NCI-H2227 (cell line): ENCODE measurements at regions not wholly inside any gene's neighbourhood (a gene's known extent, or its start where the extent isn't known, plus 50 kb on each side); places are given as distances from the start of the nearest gene placed in this dataset.
A peak's percentile ranks its signal among the peaks of the same experiment; 100 is the strongest.

Experiments used
- DNase-seq: peaks from one replicate; lab custom pipeline; 2025; ENCODE audit not compliant: unreplicated experiment; lab: John Stamatoyannopoulos, UW

DNA sequence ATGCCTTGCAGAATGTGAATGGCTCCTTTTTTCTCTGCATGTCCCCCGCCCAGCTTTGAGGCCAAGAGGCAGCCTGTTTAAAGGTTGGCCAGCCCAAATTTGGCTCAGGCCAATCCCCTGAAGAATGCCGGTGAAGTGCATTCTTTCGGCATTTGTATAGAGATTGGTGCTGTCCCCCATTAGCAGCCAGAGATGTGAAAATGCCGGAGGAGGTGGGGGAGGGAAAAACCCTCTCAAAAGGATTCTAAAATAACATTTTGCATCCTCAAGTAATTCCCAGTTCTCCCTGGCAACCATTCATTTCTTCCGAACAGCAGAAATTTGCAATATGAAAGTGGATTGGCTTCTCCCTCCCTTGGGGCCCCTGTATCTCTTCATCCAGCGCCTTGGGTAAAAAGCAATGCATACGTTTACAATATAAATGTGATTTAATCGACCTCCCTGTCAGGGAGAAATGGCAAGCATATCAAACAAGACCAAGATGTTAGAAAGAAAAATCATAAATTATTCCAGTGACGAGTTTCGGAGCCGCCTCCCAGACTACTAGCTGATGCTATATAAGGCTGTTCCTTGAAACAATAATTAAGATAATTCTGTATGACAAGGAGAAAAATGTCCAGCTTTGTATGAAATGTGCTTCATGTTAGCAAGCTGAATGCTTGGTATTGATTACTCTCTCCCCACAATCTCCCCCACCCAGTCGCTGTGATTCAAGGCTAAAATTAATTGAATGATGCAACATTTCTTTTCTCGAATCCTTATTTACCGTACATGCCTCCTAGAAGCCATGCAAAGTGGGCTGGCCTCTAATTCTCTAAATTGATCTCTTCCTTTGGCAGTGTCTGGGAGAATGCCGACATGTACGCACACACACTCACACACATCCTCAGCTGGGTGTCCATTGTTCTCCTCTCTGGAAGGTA, 323.7 kb downstream of the RPS24 start:
- DNase-seq: peak; percentile 27

DNA sequence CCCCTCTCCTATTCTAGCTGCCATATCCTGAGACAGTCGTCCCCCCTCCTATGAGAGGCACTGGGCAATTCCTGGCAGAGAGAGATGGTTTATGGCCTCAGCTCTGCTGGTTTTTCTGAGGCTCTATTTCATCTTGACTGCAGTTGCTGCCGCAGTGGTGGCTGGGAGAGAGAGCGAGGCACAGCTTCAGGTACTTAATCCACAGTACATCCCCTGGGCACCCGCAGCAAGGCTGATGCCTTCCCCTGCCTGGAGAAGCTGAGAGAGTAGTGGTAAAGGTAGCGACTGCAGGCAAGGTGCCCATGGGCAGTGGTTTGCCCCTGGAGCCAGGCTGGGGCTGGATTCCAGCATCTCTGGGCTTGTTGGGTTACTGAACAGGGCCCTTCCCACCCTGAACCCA, 324.7 kb downstream of the RPS24 start:
- no peak for DNase-seq

DNA sequence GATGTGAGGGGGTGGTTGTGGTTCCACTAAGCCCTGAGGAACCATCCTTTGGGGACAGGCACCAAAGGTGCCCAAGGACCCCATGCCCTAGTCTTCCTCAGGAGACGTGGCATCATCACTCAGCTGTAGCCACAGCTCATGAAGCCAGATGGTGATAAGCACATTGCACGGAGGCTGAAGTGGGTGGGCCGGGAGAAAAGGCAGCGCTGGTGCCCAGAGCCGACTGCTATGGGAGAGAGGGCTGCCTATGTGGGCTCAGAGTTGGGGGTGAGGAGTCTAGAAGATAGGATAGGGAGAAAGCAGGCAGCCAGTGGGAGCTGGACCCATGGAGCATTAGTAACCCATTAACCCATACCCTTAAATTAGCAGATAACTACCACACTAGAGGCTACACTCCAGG, 325.3 kb downstream of the RPS24 start:
- DNase-seq: no peak

DNA sequence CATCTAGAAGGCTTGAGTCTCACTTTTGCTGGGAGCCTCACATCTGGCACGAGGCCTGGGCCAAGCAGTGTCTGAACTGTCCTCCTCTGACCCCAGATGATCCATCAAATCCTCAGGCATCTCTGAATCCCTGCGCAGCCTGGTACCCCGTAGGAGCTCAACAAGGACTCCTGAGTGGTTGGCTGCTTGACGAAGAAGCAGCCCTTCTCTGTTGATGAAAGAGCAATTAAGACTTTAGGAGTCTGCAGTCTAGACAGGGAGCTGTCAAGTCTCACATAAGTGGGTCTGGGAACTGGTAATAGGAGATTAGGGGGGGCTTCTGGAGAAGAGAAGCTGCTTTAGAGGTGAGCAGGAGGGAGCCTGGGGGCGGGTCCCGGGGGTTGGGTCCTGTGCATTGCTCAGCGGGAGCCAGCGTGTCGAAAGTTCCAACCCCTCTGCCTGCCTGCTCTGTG, 326.0 kb downstream of the RPS24 start:
- DNase-seq: peak; percentile 63

DNA sequence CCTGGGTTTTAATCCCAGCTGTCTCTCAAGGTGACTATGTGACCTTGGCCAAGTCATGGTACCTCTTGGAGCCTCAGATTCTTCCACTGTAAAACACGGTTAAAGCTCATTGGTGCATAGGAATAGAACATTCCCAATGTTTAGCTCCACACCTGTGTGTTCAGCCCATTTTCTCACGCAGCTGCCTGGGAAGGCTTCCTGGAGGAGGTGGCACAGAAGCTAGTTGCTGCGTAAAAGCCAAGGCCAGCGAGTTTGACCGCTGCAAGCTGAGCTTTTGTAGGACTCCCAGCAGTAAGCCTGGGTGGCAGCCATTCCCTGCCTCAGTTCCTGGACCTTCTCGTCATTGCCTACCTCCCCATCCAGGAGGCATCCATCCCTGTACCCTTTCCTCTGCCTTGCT, 326.6 kb downstream of the RPS24 start:
- no peak for DNase-seq

DNA sequence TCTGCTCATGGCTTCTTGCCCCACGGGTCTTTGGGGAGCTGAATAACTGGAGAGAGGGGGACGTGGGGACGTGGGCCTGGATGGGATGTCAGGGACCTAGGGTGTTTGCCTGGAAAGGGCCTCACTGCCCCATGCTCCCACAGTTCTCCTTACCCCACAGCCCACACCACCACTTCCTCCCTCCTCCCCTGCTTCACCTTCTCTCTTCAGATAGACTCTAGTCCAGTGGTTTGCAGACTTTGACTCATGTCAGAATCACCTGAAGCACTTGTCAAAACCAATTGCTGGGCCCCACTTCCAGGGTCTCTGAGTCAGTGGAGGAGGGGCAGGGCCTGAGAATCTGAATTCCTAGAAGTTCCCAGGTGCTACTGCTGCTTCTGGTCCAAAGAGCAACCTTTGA, 327.4 kb downstream of the RPS24 start:
- no peak for DNase-seq

DNA sequence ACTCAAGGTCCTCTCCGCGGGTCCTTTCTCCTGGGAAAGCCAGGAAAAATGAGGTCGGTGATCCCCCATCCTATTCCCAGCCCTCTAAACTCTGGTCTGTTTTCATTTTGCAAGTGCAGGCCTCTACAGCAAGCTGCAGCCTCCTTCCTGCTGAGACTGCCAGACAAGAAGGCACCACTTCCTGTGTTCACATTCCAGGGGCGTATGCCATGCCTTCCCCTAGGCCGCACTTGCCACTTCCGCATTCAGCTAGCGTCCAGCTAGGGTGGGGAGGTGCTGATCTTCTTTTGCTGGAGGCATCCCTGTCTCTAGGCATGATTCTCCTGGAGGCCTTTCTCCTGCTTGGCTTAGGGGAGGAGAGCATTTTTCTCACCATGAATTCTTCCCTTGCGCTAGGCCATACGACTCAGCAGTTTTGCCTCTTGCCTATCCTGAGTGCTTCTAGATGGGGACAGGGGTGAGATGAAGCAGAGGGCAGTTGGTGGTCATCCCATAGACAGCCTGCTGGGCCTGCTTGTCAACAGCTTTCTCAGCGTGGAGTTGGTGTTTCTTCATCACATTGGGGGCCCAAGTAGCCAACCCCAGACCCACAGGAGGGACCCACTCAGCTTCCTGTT, 328.9 kb downstream of the RPS24 start:
- no peak for DNase-seq

DNA sequence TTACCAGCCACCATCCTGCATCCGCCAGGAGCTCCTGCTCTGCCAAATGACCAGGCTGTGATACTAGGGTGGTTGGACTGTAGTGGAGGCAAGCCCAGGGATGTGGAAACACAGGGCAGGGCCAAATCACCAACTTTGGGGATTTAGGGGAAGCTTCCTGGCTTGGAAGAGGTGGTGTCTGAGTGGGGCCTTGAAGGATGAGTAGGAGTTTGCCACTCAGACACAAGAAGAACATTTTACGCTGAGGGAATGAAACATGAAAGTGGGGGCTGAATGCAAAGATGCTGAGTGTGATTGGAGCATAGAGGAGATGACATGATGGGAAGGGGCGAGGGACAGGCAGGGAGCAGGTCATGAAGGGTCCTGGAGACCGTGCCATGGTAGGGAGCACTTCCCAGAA, 329.5 kb downstream of the RPS24 start:
- no peak for DNase-seq

DNA sequence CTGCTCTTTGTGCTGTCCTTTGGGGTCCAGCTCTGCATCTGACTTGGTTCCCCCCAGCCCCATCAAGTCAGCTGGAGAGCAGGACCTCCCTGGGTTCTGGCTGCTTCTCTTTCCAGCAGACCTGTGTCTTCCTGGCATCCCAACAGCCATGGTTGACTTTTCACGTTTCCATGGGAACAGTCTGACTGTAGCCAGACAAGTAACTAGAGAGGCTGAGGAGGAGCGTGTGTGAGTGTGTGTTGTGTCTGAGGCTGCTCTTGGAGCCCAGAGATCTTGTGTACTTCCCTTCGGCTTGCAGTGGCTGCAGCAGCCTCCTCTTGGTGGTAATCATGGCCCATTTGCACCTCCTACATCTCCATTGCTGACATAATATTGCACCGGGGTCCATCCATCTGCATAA, 332.0 kb downstream of the RPS24 start:
- peak; percentile 45 for DNase-seq

DNA sequence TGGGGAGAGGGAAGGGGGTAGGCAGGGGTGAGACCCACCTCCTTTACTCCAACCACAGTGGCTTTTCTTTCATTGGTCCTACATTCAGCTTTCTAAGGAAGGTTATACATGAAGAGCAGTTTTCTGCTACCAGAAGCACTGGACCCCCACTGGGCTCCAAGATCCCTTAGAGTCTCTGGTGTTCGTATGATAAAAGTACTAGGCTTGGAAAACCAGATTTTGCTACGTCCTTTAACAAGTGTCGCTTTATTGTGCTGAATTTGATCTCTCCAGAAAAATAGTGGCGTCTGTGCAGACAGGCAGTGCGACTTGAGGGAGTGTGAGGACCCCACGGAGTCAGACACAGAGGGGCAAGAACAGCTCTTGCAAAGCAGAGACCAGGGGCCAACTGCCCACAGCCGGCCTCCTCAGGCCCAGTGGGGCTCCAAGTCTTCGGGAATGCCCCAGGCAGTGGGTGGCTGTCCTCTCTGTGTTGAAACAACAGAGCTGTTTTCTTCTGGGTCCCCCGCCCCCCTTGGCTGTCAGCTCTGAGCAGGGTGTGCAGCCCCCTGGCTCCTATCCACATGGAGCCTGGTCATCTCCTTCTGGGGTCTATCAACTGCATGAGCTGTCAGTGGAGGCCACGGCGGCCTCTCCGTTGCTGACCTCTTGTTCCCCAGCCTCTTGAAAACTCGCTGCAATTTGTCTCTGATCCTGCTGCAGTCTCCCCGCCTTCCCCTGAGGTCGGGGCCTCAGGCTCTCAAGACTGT, 333.2 kb downstream of the RPS24 start:
- no peak for DNase-seq

DNA sequence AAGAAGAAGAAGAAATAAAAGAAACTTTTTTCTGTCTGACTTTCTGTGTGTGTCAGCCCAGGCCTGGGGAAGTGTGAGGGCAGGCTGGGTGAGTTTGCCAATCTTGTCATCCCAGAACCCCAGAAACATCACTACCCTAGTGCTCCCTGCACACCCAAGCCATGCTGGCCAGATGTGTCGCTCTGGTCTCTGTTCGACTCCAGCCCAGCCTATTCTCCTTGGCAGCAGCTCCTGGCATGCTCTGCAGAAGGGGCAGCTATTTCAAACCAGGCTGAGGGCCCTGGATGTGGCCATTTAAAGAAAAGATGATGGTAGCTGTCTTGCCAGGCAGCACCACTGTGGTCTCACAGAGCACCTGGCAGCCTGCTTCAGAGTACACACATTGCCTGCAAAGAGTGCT, 334.1 kb downstream of the RPS24 start:
- DNase-seq: no peak

DNA sequence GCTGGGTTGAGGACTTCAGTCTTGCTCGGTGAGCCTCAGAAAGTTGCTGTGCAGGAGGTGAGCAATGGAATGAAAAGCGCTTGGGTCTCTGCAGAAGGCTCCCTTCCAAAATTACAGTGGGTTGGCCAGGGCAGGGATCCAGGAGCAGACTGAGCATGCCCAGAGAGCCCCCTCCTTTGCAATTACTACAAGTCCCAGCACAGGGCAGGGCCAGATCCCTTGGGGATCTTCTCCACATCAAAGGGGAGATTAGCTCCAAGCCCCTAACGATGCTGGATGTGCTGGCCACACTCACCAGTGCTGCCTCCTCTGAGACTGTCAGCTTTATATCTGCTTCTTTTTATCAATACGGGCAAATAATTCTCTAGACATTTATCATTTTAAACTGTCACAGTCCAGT, 337.5 kb downstream of the RPS24 start:
- DNase-seq: no peak

DNA sequence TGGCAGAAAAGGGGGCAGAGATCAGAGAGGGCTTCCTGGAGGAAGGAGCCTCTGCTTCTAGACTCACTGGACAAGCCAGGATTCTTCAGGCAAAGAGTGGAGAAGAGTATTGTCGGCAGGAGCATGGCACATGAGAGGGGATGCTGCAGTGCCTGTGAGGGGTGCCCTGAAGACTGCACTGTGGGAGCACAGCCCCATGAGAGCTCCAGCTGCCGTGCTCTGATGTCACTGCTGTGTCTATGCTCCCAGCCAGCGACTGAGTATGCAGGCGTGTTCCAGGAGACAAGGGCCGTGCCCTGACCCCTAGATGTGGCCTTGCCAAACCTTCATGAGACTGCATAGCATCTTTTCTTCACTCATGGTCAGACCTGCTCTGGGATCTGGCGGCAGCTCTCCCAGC, 339.1 kb downstream of the RPS24 start:
- no peak for DNase-seq

DNA sequence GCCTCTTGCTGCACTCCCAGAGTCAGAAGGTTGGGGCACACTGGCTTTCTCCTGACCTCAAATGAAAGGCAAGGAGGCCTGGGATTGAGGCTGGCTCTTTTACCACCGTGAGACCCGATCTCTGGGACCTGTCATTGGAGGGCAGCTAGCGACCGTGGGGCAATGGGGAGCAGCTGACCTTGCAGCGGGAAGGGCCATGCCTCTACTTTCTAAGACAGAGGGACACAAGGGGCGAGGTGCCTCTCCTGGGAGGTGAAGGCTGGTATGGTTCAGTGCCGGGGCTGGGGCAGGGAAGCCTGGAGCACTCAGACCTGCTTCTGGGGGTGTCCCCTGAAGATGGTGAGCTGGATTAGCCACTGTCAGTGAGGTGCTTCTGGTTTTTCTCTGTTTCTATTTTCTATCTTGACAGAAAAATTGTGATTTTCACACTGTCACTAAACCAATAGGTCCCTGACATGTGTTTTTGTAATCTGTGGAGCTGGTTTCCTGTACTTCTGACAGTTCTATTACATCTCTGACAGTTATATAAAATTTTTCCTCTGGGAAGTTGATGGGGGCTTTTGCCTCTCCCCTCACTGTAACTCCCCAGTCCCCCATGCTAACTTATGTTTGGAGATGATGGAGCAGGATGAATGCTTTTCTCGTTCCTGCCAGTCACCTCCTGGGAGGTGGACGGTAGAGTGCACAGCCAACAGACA, 340.8 kb downstream of the RPS24 start:
- no peak for DNase-seq

DNA sequence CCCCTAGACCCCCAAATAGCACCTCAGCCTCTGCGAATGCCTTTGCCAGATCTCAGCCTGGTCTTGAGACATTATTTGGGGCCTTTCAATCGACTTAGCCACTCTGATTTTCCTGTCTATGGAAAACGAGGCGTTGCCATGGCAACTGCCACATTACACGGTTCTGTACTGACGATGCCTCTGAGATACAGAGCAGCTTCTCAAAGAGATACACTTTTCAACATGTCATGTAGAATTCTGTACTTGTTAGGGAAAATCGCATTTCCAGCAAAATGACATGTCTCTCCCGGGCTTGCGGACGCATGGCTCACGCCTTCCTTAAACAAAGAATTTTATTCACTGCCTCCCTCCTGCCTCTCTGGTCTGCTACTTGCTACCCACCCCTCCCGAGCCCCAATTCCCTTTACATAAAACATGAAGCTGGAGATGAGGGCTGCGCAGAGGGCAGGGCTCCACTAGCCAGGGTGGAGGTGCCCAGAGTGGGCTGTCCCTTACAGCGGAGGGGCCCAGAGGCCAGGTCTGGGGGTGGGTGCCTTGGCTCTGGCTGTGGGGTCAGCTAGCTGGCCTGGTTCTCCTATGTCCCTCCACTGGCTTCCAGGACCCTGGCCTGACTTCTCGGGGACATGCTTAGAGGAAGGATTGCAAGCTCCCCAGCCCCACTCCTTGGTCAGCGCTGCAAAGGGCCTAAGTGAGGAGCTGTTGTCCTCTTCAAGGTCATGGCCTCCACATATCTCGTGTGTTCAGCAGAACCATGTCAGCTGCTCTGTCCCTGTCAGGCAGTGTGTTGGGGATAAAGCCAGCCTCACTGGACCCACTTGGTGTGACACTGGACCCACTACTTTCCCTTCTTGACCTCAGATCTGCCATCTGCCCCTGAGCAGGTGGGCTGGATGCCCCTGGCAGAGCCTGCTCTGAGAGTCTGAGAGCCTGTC, 342.5 kb downstream of the RPS24 start:
- peak; percentile 70 for DNase-seq

DNA sequence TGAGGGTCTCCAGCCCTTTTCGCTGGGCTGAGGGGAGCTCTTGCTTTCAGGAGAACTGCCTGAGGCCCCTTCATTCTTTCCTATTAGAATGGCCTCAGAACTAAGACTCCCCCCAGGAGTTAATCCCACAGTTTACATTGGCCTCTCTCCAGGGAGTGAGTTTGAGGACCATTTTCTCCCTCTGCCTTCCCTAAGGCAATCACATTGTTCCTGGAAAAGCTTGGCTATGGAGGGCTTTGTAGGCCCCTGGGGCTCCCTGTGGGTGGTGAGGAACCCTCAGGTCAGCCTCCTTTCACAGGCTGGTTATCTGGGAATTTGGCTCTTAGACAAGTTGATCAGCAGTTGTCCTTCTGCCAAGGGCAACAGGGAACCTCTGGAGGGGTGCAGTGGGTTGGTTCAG, 343.7 kb downstream of the RPS24 start:
- no peak for DNase-seq

DNA sequence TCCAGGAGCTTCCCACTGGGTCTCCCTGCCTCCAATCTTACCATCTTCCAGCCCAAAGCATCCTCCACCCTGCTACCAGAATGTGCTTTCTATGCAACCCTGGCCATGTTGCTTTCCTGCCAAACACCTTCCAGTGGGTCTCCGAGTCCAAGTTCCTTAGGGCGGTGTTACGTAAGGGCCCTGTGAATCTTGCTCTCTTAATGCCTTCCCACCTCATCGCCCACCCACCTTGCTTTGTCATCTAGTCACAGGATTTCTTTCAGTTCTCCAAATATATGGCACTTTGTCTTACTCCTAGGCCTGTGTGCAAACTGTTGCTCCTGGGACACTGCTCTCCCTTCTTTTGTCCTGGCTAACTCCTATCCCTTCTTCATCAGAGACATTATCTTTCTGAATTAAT, 344.5 kb downstream of the RPS24 start:
- DNase-seq: no peak

DNA sequence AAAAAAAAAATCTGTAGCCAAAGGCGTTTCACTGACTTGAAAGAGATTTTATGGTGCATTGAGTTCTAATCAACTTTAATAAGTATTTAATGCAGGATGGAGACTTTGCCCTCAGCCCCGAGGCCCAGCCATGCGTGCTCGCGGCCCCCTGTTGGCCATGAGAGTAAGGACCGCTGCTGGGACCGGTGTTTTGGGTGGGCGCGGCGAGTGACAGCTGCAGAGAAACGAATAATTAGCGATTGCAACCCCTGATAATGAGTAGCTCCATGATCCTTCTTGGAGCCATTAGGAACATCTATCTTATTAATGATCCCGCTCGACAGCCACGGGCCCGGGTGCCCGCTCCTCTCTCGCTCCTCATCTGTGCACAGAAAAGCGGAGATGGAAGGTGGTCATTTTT, 347.4 kb downstream of the RPS24 start:
- DNase-seq: no peak

DNA sequence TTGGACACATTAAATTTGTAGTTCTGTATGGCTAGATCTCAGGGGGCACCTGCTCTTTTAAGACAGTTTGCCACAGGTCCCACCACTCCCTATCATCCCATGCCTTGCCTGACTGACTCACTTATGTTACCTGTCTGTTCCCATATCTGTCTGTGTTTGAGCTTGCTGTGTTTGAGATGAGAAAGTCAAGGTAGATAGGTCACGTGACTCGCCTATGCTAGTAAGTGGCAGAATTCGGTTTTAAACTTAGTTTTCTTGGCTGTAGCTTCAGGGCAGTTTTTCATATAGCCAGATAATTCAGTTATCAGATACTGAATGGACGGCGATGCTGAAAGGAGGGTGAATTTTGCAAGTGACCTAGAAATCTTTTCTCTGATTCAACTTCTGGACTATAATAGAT, 348.4 kb downstream of the RPS24 start:
- no peak for DNase-seq

DNA sequence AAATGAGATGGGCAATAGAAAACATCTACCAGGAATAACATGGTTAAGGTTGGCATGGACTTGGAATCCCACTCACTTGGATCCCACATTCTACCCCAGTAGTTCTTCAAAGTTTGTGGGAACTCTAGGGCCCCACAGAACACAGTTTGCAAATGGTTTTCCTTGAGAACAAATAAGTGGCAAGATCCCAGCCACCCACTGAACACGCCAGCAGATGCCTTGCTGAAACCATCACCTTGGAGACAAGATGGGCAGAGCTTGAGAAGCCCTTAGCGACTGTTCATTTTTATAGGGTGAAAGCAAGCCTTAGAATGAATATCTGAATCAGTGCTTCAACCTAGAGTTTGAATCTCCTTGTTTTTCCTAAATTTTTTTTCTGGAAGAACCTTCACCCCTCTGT, 349.1 kb downstream of the RPS24 start:
- no peak for DNase-seq
